ENCODE measurements at regions not wholly inside any gene's neighbourhood (a gene's known extent, or its start where the extent isn't known, plus 50 kb on each side); places are given as distances from the start of the nearest gene placed in this dataset.

- dilution Hi-C loops (cut with MboI; ENCODE audit: extremely low pct_ligation_motif_present, low sequenced_read_pairs), result no loop called here
- Histone ChIP-seq H3K9ac (replicated peaks; ENCODE audit: extremely low read depth, insufficient read depth, low read length) (no peak overlapping the region), H3K27ac (ENCODE audit: insufficient read depth, low read depth, low read length) (no peak overlapping the region), H3K36me3 (ENCODE audit: control insufficient read depth in 2 of 2, extremely low read depth in 1 of 2, insufficient read depth in 2 of 2, low read length in 2 of 2) (no peaks in the 10 kb centered on the region), H3K4me3 (replicated peaks in 1 of 3; ENCODE audit: insufficient read depth in 1 of 3, low read depth in 1 of 3, low read length in 3 of 3) (no peak overlapping the region), H3K27me3 (ENCODE audit: control insufficient read depth in 2 of 2, insufficient read depth in 2 of 2, low read length in 2 of 2) (no peaks in the 10 kb centered on the region), H3K4me2 (ENCODE audit: insufficient read depth, low read length) (no peak overlapping the region), H3K4me1 (ENCODE audit: control insufficient read depth, extremely low read depth, insufficient read depth, low read length) (no peaks in the 10 kb centered on the region), H3K9me1 (replicated peaks; ENCODE audit: control insufficient read depth, extremely low read depth, insufficient read depth, low read length) (no peaks in the 10 kb centered on the region), H3K79me2 (ENCODE audit: control insufficient read depth, insufficient read depth, low read length) (no peaks in the 10 kb centered on the region), H2AFZ (ENCODE audit: low read depth, low read length) (no peak overlapping the region), H3K9me3 (replicated peaks; ENCODE audit: control insufficient read depth, insufficient read depth, low read length) (no peaks in the 10 kb centered on the region), H4K20me1 (replicated peaks; ENCODE audit: control insufficient read depth, extremely low read depth, insufficient read depth, low read length) (no peaks in the 10 kb centered on the region)
- TF ChIP-seq, protein P1, sequence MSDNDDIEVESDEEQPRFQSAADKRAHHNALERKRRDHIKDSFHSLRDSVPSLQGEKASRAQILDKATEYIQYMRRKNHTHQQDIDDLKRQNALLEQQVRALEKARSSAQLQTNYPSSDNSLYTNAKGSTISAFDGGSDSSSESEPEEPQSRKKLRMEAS (IDR thresholded peaks at IDR 0.05; ENCODE audit: insufficient read depth, insufficient read length), result no peak
- TF ChIP-seq MYC (IDR thresholded peaks at IDR 0.05; ENCODE audit: low read depth, low read length), result no peak
- no peak for TF ChIP-seq JUN (IDR thresholded peaks at IDR 0.05; ENCODE audit: borderline replicate concordance, insufficient read depth, insufficient read length, low read depth)
- TF ChIP-seq CTCF (IDR thresholded peaks at IDR 0.05; ENCODE audit: extremely low read depth in 1 of 2, insufficient read depth in 1 of 2, low read depth in 1 of 2, low read length in 2 of 2), result no peak
- intact Hi-C loops (cut with micrococcal nuclease), result no loop called here
- BruUV-seq (replicated peaks), result no TSS peak
- CTCF ChIA-PET, result no interaction called here
- POLR2A ChIA-PET, result no interaction called here
- DNase-seq (ENCODE audit: low read depth, low spot score) (no peak), FAIRE-seq (no peak)
These were observed 74.8 kb downstream of the SNTN start for GRCh38 chr3:63727233-63727632.

DNA sequence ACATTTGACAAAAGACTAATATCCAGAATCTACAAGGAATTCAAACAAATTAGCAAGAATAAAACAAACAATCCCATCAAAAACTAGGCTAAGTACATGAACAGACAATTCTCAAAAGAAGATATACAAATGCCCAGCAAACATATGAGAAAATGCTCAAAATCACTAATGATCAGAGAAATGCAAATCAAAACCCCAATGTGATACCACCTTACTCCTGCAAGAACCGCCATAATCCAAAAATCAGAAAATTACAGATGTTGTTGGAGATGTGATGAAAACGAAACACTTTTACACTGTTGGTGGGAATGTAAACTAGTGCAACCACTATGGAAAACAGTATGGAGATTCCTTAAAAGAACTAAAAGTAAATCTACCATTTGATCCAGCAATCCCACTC is 79.4 kb downstream of the SNTN start:
- dilution Hi-C loops (cut with MboI; ENCODE audit: extremely low pct_ligation_motif_present, low sequenced_read_pairs), result no loop called here

More for the DNA sequence above, 79.4 kb downstream of the SNTN start:
- Histone ChIP-seq H2AFZ (ENCODE audit: low read depth, low read length) (no peak overlapping the region), H3K27me3 (ENCODE audit: control insufficient read depth in 2 of 2, insufficient read depth in 2 of 2, low read length in 2 of 2) (no peaks in the 10 kb centered on the region), H3K36me3 (ENCODE audit: control insufficient read depth in 2 of 2, extremely low read depth in 1 of 2, insufficient read depth in 2 of 2, low read length in 2 of 2) (no peaks in the 10 kb centered on the region), H3K4me2 (ENCODE audit: insufficient read depth, low read length) (no peak overlapping the region), H3K79me2 (ENCODE audit: control insufficient read depth, insufficient read depth, low read length) (no peaks in the 10 kb centered on the region), H3K4me3 (replicated peaks in 1 of 3; ENCODE audit: insufficient read depth in 1 of 3, low read depth in 1 of 3, low read length in 3 of 3) (no peak overlapping the region), H3K9me1 (replicated peaks; ENCODE audit: control insufficient read depth, extremely low read depth, insufficient read depth, low read length) (no peaks in the 10 kb centered on the region), H3K9me3 (replicated peaks; ENCODE audit: control insufficient read depth, insufficient read depth, low read length) (no peaks in the 10 kb centered on the region), H3K27ac (ENCODE audit: insufficient read depth, low read depth, low read length) (no peak overlapping the region), H4K20me1 (replicated peaks; ENCODE audit: control insufficient read depth, extremely low read depth, insufficient read depth, low read length) (no peaks in the 10 kb centered on the region), H3K9ac (replicated peaks; ENCODE audit: extremely low read depth, insufficient read depth, low read length) (no peak overlapping the region), H3K4me1 (ENCODE audit: control insufficient read depth, extremely low read depth, insufficient read depth, low read length) (no peaks in the 10 kb centered on the region)
- DNase-seq (ENCODE audit: low read depth, low spot score) (no peak), FAIRE-seq (no peak)
- ChIA-PET CTCF (no interaction called here), POLR2A (no interaction called here)
- BruUV-seq (replicated peaks), result no TSS peak
- intact Hi-C loops (cut with micrococcal nuclease), result no loop called here
- no peak for TF ChIP-seq POLR2A (IDR thresholded peaks at IDR 0.05; ENCODE audit: low read depth, low read length)
- TF ChIP-seq, protein P1 (IDR thresholded peaks at IDR 0.05; ENCODE audit: insufficient read depth, insufficient read length), result no peak
- no peak for TF ChIP-seq CTCF (IDR thresholded peaks at IDR 0.05; ENCODE audit: extremely low read depth in 1 of 2, insufficient read depth in 1 of 2, low read depth in 1 of 2, low read length in 2 of 2)
- TF ChIP-seq GATA2 (IDR thresholded peaks at IDR 0.05; ENCODE audit: insufficient read depth, insufficient read length, low read depth, low read length), result no peak
- no peak for TF ChIP-seq EZH2 (IDR thresholded peaks at IDR 0.05; ENCODE audit: borderline replicate concordance, low read depth, low read length, severe bottlenecking)
- TF ChIP-seq MYC (IDR thresholded peaks at IDR 0.05; ENCODE audit: low read depth, low read length), result no peak
- no peak for TF ChIP-seq JUN (IDR thresholded peaks at IDR 0.05; ENCODE audit: borderline replicate concordance, insufficient read depth, insufficient read length, low read depth)
- no peak for TF ChIP-seq FOS (IDR thresholded peaks at IDR 0.05; ENCODE audit: borderline replicate concordance, insufficient read depth, low read length)
- TF ChIP-seq POLR2AphosphoS5 (IDR thresholded peaks at IDR 0.05; ENCODE audit: insufficient read depth, low read depth, low read length), result no peak

All from endothelial cell of umbilical vein (primary cell).